ENCODE measurements at regions not wholly inside any gene's neighbourhood (a gene's known extent, or its start where the extent isn't known, plus 50 kb on each side); places are given as distances from the start of the nearest gene placed in this dataset.
"Not testable (repeated sequence)": the region's sequence is repeated elsewhere in the genome, so short reads cannot be mapped to it uniquely, and the experiment has no call there.

- DNase-seq (ENCODE audit: low read depth in 2 of 3, low spot score in 1 of 3), result no peak
These were observed 90.1 kb downstream of the SREK1 start for GRCh38 chr5:66234241-66234640.

- DNase-seq (ENCODE audit: low read depth in 2 of 3, low spot score in 1 of 3), result no peak
These were observed 94.3 kb downstream of the SREK1 start for GRCh38 chr5:66238435-66238834.

GRCh38 chr5:66239034-66239433 lies 94.9 kb downstream of the SREK1 start:
- no peak for DNase-seq (ENCODE audit: low read depth in 2 of 3, low spot score in 1 of 3)

GRCh38 chr5:66241136-66241825 lies 97.2 kb downstream of the SREK1 start:
- DNase-seq (ENCODE audit: low read depth in 2 of 3, low spot score in 1 of 3), result no peak

- DNase-seq (ENCODE audit: low read depth in 2 of 3, low spot score in 1 of 3), result no peak
These were observed 98.1 kb downstream of the SREK1 start for GRCh38 chr5:66242050-66242715.

- no peak for DNase-seq (ENCODE audit: low read depth in 2 of 3, low spot score in 1 of 3)
These were observed 102.5 kb downstream of the SREK1 start for GRCh38 chr5:66246608-66247007.

GRCh38 chr5:66247176-66247960 lies 103.3 kb downstream of the SREK1 start:
- no peak for DNase-seq (ENCODE audit: low read depth in 2 of 3, low spot score in 1 of 3)

GRCh38 chr5:66248874-66249273 lies 104.8 kb downstream of the SREK1 start:
- DNase-seq (ENCODE audit: low read depth in 2 of 3, low spot score in 1 of 3), result no peak

- DNase-seq (ENCODE audit: low read depth in 2 of 3, low spot score in 1 of 3), result no peak
These were observed 105.8 kb downstream of the SREK1 start for GRCh38 chr5:66249920-66250319.

GRCh38 chr5:66252849-66253248 lies 108.7 kb downstream of the SREK1 start:
- DNase-seq (ENCODE audit: low read depth in 2 of 3, low spot score in 1 of 3), result no peak

GRCh38 chr5:66255714-66256113 lies 111.6 kb downstream of the SREK1 start:
- DNase-seq (ENCODE audit: low read depth in 2 of 3, low spot score in 1 of 3), result no peak

- no peak for DNase-seq (ENCODE audit: low read depth in 2 of 3, low spot score in 1 of 3)
These were observed 129.0 kb downstream of the SREK1 start for GRCh38 chr5:66273121-66273520.

- no peak for DNase-seq (ENCODE audit: low read depth in 2 of 3, low spot score in 1 of 3)
These were observed 132.9 kb downstream of the SREK1 start for GRCh38 chr5:66276986-66277385.

- no peak for DNase-seq (ENCODE audit: low read depth in 2 of 3, low spot score in 1 of 3)
These were observed 133.9 kb downstream of the SREK1 start for GRCh38 chr5:66277981-66278380.

GRCh38 chr5:66281294-66281693 lies 137.2 kb downstream of the SREK1 start:
- no peak for DNase-seq (ENCODE audit: low read depth in 2 of 3, low spot score in 1 of 3)

- DNase-seq (ENCODE audit: low read depth in 2 of 3, low spot score in 1 of 3), result no peak
These were observed 140.7 kb downstream of the SREK1 start for GRCh38 chr5:66284588-66285342.

- DNase-seq (ENCODE audit: low read depth in 2 of 3, low spot score in 1 of 3), result no peak
These were observed 141.3 kb downstream of the SREK1 start for GRCh38 chr5:66285343-66285922.

GRCh38 chr5:66291771-66292170 lies 147.7 kb downstream of the SREK1 start:
- DNase-seq (ENCODE audit: low read depth in 2 of 3, low spot score in 1 of 3), result no peak

- not testable (repeated sequence) for DNase-seq (ENCODE audit: low read depth in 2 of 3, low spot score in 1 of 3)
These were observed 149.8 kb downstream of the SREK1 start for GRCh38 chr5:66293851-66294250.

GRCh38 chr5:66299463-66299862 lies 155.4 kb downstream of the SREK1 start:
- DNase-seq (ENCODE audit: low read depth in 2 of 3, low spot score in 1 of 3), result no peak

- DNase-seq (ENCODE audit: low read depth in 2 of 3, low spot score in 1 of 3), result no peak
These were observed 158.2 kb downstream of the SREK1 start for GRCh38 chr5:66302344-66302743.
